ENCODE measurements at regions not wholly inside any gene's neighbourhood (a gene's known extent, or its start where the extent isn't known, plus 50 kb on each side); places are given as distances from the start of the nearest gene placed in this dataset.
"Not testable (repeated sequence)": the region's sequence is repeated elsewhere in the genome, so short reads cannot be mapped to it uniquely, and the experiment has no call there.

DNA sequence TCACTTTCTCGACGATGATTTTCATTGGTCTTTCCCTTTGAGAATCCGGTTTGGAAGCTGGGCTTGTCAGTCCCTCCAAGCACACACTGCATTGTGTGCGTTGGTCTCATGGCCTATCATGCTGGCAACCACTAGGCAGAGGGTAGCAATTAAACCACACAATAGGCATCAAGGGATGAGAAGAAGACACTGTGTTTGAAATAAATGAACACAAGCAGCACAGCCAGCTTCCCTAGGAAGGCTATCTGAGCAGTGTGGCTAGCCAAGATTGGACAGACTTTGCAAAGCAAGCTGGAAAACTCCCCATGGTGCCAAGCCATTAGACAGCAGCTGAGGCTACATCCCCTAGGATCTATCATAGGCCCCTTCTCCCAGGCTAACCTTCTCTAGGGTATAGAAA, 288.7 kb downstream of the NUF2 start:
- Mint-ChIP-seq H3K4me1 (no peaks in the 10 kb centered on the region), H3K27ac (no peak overlapping the region), H3K27me3 (no peaks in the 10 kb centered on the region), H3K4me3 (no peak overlapping the region), H3K9me3 (no peaks in the 10 kb centered on the region), H3K36me3 (no peaks in the 10 kb centered on the region)
- DNase-seq (ENCODE audit: low spot score in 2 of 2) = no peak
- no peak for ATAC-seq (ENCODE audit: low read depth)

DNA sequence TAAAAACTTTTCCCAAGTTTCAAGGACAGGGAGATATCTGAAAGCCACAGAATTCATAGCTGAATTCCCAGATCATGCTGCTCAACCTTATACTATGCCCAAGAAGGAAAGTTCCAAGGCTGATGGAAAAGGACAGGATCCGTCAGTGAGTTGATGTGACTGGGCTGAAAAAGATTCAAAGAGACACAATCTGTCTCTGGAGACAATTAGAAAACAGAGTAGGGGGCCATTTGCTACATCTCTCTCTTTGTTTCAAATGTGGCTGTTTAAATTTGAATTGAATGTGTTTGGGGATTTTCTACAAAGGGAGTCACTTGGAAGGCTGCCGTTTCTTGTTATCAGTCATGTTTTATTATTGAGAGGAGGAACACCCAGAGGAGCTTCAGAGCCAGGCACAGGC, 292.6 kb downstream of the NUF2 start:
- H3K4me3 Mint-ChIP-seq = no peak overlapping the region
- no peaks in the 10 kb centered on the region for H3K27me3 Mint-ChIP-seq
- H3K27ac Mint-ChIP-seq = no peak overlapping the region
- no peaks in the 10 kb centered on the region for H3K4me1 Mint-ChIP-seq
- H3K9me3 Mint-ChIP-seq = no peaks in the 10 kb centered on the region
- ATAC-seq (ENCODE audit: low read depth) = no peak
- DNase-seq (ENCODE audit: low spot score in 2 of 2) = no peak
- no peaks in the 10 kb centered on the region for H3K36me3 Mint-ChIP-seq

DNA sequence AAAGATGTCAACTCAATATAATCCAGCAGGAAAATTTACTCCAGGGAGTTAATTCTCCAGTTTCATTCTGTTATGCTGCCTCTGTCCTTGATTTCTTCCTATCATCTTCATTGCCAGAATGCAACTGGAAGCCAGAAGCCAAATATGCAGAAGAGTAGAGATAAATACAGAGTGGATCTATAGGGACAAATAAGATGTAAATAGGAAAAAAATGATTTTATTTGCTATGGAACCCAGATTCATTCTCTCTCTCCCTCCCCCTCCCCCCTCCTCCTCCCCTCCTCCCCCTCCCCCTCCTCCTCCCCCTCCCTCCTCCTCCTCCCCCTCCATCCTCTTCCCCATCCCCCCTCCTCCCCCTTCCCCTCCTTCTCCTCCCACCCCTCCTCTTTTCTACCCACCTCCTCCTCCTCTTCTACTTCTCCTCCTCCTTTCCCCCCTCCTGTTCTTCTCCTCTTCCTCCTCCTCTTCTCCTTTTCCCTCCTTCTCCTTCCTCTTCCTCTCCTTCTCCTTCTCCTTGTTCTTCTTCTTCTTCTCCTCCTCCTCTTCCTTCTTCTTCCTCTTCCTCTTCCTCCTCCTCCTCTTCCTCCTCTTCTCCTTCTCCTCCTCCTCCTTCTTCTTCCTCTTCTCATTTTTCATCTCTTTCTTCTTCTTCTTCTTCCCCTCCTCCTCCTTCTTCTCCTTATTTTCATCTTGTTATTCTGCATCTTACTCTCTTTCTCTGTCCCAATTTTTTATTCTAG, 306.4 kb downstream of the NUF2 start:
- DNase-seq (ENCODE audit: low spot score in 2 of 2) (no peak), ATAC-seq (ENCODE audit: low read depth) (no peak)
- H3K9me3 Mint-ChIP-seq = peaks cover 10% of the 10 kb centered on the region
- no peak overlapping the region for H3K27ac Mint-ChIP-seq
- H3K36me3 Mint-ChIP-seq = peaks cover 5% of the 10 kb centered on the region
- no peak overlapping the region for H3K4me3 Mint-ChIP-seq
- no peaks in the 10 kb centered on the region for H3K4me1 Mint-ChIP-seq
- peaks cover 2% of the 10 kb centered on the region for H3K27me3 Mint-ChIP-seq

DNA sequence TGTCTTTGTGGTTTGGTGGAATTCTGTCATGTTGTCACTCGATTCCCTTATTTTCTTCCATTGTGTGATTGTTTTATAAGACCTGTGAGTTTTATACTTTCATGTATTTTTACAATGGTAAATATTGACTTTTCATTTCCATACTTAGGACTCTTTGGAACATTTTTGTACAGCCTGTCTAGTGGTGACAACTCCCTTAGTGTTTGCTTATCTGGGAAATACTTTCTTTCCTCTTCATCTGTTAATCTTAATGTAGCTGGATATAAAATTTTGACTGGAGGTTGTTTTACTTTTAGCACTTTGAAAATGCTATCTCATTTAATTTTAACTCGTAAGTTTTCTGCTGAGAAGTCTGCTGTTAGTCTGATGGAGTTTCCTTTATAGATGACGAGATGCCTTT, 310.5 kb downstream of the NUF2 start:
- no peaks in the 10 kb centered on the region for H3K4me1 Mint-ChIP-seq
- DNase-seq (ENCODE audit: low spot score in 2 of 2) (no peak), ATAC-seq (ENCODE audit: low read depth) (no peak)
- H3K27me3 Mint-ChIP-seq = peaks cover 2% of the 10 kb centered on the region
- no peak overlapping the region for H3K27ac Mint-ChIP-seq
- no peak overlapping the region for H3K4me3 Mint-ChIP-seq
- H3K9me3 Mint-ChIP-seq = peaks cover 8% of the 10 kb centered on the region
- H3K36me3 Mint-ChIP-seq = peaks cover 5% of the 10 kb centered on the region

DNA sequence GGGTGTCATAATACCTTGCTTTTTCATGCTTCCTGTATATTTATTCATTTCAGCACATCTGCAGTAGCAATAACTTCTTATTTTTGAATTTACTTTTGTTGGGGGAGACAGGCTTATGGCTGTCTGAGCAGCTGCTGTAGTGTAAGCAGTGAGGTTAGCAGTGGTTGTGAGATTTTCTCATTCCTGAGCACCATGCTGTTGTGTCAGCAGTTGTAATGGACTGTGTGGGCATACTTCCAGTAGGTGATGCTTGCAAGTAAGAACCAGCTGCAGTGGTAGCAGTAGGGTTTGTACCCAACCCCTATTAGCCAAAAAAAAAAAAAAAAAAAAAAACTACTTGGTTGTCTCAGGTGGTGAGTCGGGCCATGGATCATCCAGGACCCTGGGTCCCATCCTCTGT, 311.6 kb downstream of the NUF2 start:
- H3K27me3 Mint-ChIP-seq = peaks cover 2% of the 10 kb centered on the region
- H3K4me3 Mint-ChIP-seq = no peak overlapping the region
- H3K4me1 Mint-ChIP-seq = no peaks in the 10 kb centered on the region

DNA sequence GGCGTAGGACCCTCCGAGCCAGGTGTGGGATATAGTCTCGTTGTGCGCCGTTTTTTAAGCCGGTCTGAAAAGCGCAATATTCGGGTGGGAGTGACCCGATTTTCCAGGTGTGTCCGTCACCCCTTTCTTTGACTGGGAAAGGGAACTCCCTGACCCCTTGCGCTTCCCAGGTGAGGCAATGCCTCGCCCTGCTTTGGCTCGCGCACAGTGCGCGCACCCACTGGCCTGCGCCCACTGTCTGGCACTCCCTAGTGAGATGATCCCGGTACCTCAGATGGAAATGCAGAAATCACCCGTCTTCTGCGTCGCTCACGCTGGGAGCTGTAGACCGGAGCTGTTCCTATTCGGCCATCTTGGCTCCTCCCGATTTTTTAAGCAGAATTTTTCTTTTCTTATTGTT, 323.9 kb downstream of the NUF2 start:
- H3K9me3 Mint-ChIP-seq; H3K4me1 Mint-ChIP-seq; H3K36me3 Mint-ChIP-seq; H3K27ac Mint-ChIP-seq; DNase-seq (ENCODE audit: low spot score in 2 of 2); H3K27me3 Mint-ChIP-seq; H3K4me3 Mint-ChIP-seq; ATAC-seq (ENCODE audit: low read depth): not testable (repeated sequence)

More for the DNA sequence above, 311.6 kb downstream of the NUF2 start:
- no peak for DNase-seq (ENCODE audit: low spot score in 2 of 2)
- Mint-ChIP-seq H3K27ac (no peak overlapping the region), H3K9me3 (peaks cover 7% of the 10 kb centered on the region), H3K36me3 (peaks cover 4% of the 10 kb centered on the region)
- ATAC-seq (ENCODE audit: low read depth) = no peak

DNA sequence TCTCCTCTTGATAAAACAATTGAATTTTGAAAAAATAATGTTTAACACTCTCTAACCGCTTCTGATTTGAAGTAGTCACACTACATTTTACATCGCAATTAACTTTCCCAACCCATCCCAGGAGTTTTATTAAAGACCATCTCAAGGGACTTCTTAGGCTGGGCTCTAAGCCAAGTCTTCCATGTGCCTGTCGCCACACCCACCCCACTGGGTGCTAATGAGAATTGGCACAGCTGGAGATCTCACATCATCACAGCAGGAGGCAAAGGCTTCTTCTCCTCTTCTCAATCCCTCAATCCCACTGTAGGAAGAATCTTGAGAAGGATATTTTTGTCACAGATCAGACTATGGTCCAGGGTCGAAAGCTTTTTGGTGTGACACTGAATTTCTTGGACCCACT, 328.9 kb downstream of the NUF2 start:
- ATAC-seq (ENCODE audit: low read depth) (no peak), DNase-seq (ENCODE audit: low spot score in 2 of 2) (no peak)
- no peaks in the 10 kb centered on the region for H3K27me3 Mint-ChIP-seq
- no peak overlapping the region for H3K4me3 Mint-ChIP-seq
- peaks cover 2% of the 10 kb centered on the region for H3K9me3 Mint-ChIP-seq
- no peak overlapping the region for H3K27ac Mint-ChIP-seq
- no peaks in the 10 kb centered on the region for H3K36me3 Mint-ChIP-seq
- H3K4me1 Mint-ChIP-seq = no peaks in the 10 kb centered on the region

DNA sequence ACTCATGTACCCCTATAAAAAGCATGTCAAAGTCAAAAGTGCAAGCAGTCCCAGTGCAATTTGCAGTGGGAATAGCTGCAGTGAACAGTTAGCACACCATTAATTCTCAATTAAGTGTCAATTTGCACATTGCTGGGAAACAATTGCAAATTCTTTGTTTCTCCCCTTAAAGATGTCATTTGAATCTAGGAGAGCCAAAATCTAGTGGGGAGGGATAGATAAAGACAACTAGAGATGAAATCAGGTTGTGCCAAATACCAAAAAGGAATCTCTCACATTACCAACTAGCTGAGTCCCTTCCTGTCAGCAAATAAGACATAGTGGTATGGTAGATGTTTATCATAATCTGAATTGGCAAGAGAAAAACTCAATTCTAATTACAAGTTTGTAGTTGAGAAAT, 330.7 kb downstream of the NUF2 start:
- no peaks in the 10 kb centered on the region for H3K36me3 Mint-ChIP-seq
- no peak overlapping the region for H3K27ac Mint-ChIP-seq
- no peaks in the 10 kb centered on the region for H3K4me1 Mint-ChIP-seq
- no peak overlapping the region for H3K4me3 Mint-ChIP-seq
- H3K9me3 Mint-ChIP-seq = no peaks in the 10 kb centered on the region
- ATAC-seq (ENCODE audit: low read depth) = no peak
- no peak for DNase-seq (ENCODE audit: low spot score in 2 of 2)
- peaks cover 1% of the 10 kb centered on the region for H3K27me3 Mint-ChIP-seq

DNA sequence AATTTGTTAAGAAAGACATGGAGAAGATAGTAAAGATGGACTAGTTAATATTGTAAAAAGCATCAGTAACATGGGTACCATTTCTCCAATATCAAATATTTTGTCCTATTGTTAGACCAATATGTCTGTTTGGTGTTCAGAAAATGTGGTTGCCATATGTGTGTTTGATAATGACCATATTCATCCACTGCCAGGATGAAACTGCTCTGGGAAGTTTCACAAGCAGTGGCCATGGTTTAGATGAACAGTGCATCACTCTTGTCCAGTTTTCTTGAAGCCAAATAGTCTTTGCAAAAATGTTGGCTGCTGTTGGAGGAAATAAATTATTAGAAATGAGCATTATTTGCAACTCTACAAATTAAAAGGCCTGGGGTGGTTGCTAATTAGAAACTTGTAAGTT, 333.8 kb downstream of the NUF2 start:
- DNase-seq (ENCODE audit: low spot score in 2 of 2) (no peak), ATAC-seq (ENCODE audit: low read depth) (no peak)
- H3K27ac Mint-ChIP-seq = no peak overlapping the region
- H3K9me3 Mint-ChIP-seq = no peaks in the 10 kb centered on the region
- peaks cover 1% of the 10 kb centered on the region for H3K27me3 Mint-ChIP-seq
- H3K4me3 Mint-ChIP-seq = no peak overlapping the region
- no peaks in the 10 kb centered on the region for H3K4me1 Mint-ChIP-seq
- no peaks in the 10 kb centered on the region for H3K36me3 Mint-ChIP-seq

DNA sequence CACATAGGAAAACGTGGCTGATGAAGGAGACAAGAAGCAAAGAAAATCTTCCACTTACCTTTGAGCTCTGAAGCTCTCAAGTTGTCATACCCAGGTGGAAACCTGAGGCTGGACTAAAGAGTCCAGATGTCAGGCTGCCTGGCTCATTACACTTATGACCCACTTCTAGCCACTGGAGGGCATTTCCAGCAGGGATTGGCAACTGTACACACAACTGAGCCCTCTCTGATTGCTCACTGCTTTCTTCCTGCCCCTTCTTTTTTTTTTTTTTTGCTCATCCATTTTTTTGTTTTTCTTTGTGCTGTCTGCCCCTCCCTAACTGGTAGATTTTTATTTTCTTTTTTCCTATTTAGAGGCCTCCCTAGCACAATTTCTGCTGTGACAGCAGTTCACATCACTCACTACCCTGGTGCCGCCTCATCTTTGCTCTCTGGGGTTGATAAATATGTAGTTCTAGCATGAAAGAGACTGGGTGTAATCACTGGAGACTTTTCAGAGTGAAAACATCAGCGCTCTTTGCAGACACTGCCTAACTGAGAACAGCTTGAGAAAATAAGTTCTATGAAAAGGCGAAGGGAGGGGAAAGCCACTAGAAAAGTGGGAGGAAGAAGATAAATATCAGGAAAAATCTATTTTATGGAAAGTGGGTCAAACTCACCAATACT, 334.5 kb downstream of the NUF2 start:
- no peak for DNase-seq (ENCODE audit: low spot score in 2 of 2)
- Mint-ChIP-seq H3K27ac (no peak overlapping the region), H3K27me3 (peaks cover 1% of the 10 kb centered on the region), H3K9me3 (no peaks in the 10 kb centered on the region), H3K4me1 (no peaks in the 10 kb centered on the region), H3K36me3 (no peaks in the 10 kb centered on the region), H3K4me3 (no peak overlapping the region)
- ATAC-seq (ENCODE audit: low read depth) = no peak

DNA sequence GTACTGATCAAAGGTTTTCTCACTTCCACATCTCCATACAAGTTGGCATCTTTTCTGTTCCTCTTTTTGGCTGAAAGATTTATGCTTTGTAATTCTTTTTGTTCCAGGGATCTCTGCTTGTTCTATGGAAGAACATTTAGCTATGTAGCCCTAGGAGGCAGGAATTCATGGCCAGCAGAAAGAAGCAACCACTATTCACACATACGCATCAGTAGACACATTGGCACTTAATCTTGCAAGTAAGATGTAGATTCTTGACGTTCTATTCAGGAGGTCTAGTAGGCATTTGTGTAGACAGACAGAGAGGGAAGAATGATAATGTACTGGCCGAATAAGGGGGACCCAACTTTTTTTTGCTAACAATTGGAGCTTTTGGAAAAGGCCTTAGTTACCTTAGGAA, 336.0 kb downstream of the NUF2 start:
- peaks cover 1% of the 10 kb centered on the region for H3K27me3 Mint-ChIP-seq
- H3K4me3 Mint-ChIP-seq = no peak overlapping the region
- no peaks in the 10 kb centered on the region for H3K4me1 Mint-ChIP-seq
- no peaks in the 10 kb centered on the region for H3K36me3 Mint-ChIP-seq
- H3K9me3 Mint-ChIP-seq = no peaks in the 10 kb centered on the region
- H3K27ac Mint-ChIP-seq = no peak overlapping the region
- ATAC-seq (ENCODE audit: low read depth) = no peak
- no peak for DNase-seq (ENCODE audit: low spot score in 2 of 2)

DNA sequence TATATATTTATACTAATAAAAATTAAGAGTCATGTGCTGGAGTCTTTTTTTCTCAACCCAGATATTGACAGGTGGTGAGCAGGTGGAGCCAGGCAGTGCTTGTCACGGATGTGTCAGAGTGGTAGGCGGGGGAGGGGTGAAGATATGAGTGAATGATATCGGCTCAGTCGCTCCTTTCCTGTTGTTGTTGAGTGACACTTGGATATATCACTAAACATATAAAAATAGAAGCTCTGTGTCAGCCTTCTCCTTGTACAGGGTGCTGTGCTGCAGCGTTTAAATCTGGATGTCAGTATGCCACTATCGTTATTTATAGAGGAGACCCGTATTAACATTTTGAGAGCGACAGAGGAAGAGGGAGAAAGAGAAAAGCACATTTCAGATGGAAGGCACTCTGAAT, 339.6 kb downstream of the NUF2 start:
- Mint-ChIP-seq H3K9me3 (no peaks in the 10 kb centered on the region), H3K27me3 (peaks cover 1% of the 10 kb centered on the region), H3K4me3 (no peak overlapping the region), H3K36me3 (no peaks in the 10 kb centered on the region), H3K27ac (no peak overlapping the region), H3K4me1 (no peaks in the 10 kb centered on the region)
- ATAC-seq (ENCODE audit: low read depth) = no peak
- DNase-seq (ENCODE audit: low spot score in 2 of 2) = no peak

DNA sequence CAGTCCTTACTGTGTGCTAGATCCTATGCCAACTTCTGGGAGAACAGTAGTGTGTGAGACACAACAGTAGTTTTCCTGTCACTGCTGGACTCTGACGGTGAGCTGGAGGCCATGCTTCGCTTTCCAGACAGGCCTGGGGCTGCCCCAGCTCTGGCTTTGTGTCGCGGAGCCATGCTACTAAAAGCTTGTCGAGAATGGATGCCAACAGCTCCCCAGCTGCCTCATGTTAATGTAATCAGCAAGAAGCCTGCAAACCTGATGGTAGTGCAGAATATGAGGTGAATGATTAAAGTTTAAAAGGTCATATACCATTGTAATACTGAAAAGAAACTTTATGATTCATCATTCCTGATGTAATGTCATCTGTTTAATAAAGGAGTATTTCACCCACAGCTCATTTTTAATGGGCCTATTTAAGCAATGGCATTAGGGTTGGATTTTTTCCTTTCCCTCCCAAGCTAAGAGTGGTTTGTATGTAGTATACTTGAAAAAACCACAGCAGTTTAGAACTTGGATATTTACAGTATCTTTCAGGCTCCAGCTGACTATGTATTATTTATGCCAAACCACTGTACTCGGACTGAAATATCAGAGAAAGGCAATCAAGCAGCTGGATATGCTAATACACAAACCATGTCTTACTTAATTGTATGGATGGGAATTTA, 343.0 kb downstream of the NUF2 start:
- Mint-ChIP-seq H3K27me3 (no peaks in the 10 kb centered on the region), H3K4me1 (no peaks in the 10 kb centered on the region), H3K9me3 (no peaks in the 10 kb centered on the region), H3K27ac (no peak overlapping the region), H3K36me3 (no peaks in the 10 kb centered on the region), H3K4me3 (no peak overlapping the region)
- no peak for ATAC-seq (ENCODE audit: low read depth)
- DNase-seq (ENCODE audit: low spot score in 2 of 2) = no peak

DNA sequence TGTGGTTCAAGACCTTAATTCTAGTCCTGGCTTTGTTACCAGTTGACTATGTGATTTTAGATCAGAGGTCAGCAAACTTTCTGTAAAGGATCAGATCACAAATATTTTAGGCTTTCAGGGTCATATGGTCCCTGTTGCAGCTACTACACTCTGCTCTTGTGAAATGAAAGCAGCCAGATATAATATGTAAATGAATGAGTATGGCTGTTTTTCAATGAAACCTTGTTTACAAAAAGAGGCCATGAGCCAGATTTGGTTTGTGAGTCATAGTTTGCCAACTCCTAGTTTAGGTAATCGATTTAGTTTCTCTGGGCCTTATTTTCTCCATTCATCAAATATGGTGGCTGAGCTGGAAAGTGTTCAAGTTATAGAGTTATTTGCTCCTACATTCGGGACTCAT, 346.7 kb downstream of the NUF2 start:
- ATAC-seq (ENCODE audit: low read depth) (no peak), DNase-seq (ENCODE audit: low spot score in 2 of 2) (no peak)
- H3K27ac Mint-ChIP-seq = no peak overlapping the region
- no peaks in the 10 kb centered on the region for H3K36me3 Mint-ChIP-seq
- H3K4me3 Mint-ChIP-seq = no peak overlapping the region
- H3K4me1 Mint-ChIP-seq = no peaks in the 10 kb centered on the region
- no peaks in the 10 kb centered on the region for H3K9me3 Mint-ChIP-seq
- H3K27me3 Mint-ChIP-seq = no peaks in the 10 kb centered on the region
